ENCODE measurements at regions not wholly inside any gene's neighbourhood (a gene's known extent, or its start where the extent isn't known, plus 50 kb on each side); places are given as distances from the start of the nearest gene placed in this dataset.
"Not testable (repeated sequence)": the region's sequence is repeated elsewhere in the genome, so short reads cannot be mapped to it uniquely, and the experiment has no call there.

DNA sequence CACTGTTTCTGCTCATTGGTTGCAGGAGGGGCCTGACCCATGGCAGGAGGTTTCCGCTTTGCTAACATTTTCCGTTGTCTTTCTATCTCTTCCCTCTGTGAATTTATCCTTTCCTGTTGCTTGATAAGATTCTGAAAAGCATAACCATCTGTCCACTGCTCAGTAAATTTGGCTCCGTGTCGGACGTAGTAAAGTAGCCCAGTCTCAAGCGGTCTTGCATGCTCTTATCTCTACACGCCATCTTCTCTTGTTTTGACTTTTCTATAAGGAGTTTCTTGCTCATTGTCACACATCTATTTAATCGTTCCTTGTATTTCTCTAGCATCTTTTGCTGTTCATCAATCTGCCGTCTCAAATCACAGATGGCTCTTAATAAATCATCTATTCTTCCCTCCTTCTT, 216.3 kb upstream of the CCL2 start:
- not testable (repeated sequence) for H3K36me3 ChIP-seq, ATAC-seq, H3K9me3 ChIP-seq, H3K27ac ChIP-seq, H3K4me3 ChIP-seq, H3K4me1 ChIP-seq
- H3K27me3 ChIP-seq = peaks cover 27% of the 10 kb centered on the region
- 61 to 66% methylated on average over 8 to 9 of the region's 9 CpGs for WGBS, 2 donors (ENCODE audit: low coverage in 1 of 2)

DNA sequence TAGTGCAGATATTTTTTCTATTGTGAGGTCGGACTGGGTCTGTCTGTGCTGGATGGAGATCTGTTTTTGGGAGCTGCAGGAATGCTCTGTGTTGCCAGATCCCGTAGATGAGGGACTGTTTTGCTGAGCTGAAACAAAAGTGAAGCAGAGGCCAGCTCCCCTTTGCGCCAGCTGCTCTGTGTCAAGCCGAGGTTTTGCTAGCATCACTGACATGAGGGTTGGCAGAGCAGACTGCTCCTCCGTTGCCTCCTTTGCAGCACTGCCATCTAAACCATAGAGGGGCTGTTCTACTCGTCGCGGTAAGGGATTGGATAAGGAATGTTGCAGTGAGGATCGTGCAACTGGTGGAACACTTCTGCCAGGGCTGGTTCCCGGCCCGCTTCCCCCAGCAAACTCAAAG, 215.9 kb upstream of the CCL2 start:
- ATAC-seq, H3K27ac ChIP-seq, H3K4me1 ChIP-seq, H3K36me3 ChIP-seq, H3K4me3 ChIP-seq, H3K9me3 ChIP-seq: not testable (repeated sequence)
- peaks cover 27% of the 10 kb centered on the region for H3K27me3 ChIP-seq
- WGBS, 2 donors (ENCODE audit: low coverage in 1 of 2) = 20 to 72% methylated on average over 1 to 6 of the region's 11 CpGs

DNA sequence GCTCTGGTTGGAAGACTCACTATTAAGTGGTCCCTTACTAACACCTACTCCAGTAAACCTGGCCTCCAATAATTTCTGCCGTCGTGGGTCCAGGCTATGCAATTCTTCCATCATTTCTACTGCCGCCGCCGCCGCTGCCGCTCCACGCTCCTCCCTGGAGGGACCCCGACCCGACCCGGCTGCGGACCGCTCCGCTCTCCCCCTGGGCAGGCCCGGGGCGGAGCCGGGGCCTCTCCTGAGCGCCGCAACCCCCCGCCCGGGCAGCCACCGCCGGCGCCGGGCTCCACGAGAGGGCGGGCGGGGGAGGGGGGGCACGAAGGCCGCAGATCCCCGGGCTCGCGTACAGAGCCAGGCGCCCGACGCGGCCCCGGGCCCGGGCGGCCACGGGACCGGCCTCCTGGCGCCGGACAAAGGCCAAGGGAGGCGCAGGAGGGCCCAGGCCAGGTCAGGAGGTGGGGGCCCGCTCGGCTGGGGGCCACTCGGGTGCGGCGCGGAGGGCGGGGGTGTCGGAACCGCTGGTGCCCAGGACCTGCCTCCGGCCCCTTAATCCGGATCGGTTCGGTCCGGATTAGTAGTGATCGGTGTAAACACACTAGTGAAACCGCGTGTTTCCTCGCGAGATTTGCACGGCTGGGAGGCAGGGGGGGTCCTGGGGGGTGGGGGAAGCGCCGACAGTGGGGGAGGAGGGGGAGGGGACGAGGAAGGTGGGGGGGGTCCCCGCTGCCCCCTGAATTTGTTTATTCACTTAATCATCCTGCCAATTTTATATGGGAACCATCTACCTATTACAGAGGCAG, 215.1 kb upstream of the CCL2 start:
- not testable (repeated sequence) for H3K4me1 ChIP-seq, ATAC-seq, H3K9me3 ChIP-seq, H3K36me3 ChIP-seq, H3K27ac ChIP-seq
- H3K27me3 ChIP-seq = peaks cover 27% of the 10 kb centered on the region
- WGBS, 2 donors (ENCODE audit: low coverage in 1 of 2) = 28 to 90% methylated on average over 2 of the region's 69 CpGs
- H3K4me3 ChIP-seq = peak overlapping the region in 1 of 2 donors; percentile 12

DNA sequence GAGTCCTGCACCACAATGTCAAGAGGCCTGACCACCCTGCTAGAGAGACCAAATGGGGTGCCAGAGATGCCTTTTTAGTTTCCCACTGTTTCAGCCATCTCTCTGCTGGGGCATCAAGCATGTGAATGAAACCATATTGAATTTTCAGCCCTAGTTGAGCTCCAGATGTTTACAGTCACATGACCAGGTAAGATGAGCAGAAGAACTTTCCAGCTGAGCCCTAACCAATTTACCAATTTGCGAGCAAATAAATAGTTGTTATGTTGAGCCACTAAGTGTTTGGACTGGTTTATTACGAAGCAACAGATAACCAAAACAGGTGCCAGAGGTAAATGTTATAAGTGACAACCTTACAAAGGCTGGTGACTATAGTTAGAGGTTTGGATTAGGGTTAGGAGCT, 209.1 kb upstream of the CCL2 start:
- H3K27me3 ChIP-seq = peaks cover 17% of the 10 kb centered on the region
- H3K27ac ChIP-seq = no peak overlapping the region
- no peaks in the 10 kb centered on the region for H3K36me3 ChIP-seq
- H3K4me1 ChIP-seq = no peaks in the 10 kb centered on the region
- ATAC-seq = no peak
- no peak overlapping the region for H3K4me3 ChIP-seq
- H3K9me3 ChIP-seq = peaks cover 0 to 14% (median 0%) of the 10 kb centered on the region in 3 donors
- 65 to 79% methylated on average over 2 of the region's 2 CpGs for WGBS, 2 donors (ENCODE audit: low coverage in 1 of 2)
- no peak for TF ChIP-seq EP300 (IDR thresholded peaks at IDR 0.05)
- TF ChIP-seq, protein P1, sequence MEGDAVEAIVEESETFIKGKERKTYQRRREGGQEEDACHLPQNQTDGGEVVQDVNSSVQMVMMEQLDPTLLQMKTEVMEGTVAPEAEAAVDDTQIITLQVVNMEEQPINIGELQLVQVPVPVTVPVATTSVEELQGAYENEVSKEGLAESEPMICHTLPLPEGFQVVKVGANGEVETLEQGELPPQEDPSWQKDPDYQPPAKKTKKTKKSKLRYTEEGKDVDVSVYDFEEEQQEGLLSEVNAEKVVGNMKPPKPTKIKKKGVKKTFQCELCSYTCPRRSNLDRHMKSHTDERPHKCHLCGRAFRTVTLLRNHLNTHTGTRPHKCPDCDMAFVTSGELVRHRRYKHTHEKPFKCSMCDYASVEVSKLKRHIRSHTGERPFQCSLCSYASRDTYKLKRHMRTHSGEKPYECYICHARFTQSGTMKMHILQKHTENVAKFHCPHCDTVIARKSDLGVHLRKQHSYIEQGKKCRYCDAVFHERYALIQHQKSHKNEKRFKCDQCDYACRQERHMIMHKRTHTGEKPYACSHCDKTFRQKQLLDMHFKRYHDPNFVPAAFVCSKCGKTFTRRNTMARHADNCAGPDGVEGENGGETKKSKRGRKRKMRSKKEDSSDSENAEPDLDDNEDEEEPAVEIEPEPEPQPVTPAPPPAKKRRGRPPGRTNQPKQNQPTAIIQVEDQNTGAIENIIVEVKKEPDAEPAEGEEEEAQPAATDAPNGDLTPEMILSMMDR (IDR thresholded peaks at IDR 0.05) = no peak
- TF ChIP-seq POLR2AphosphoS5 (IDR thresholded peaks at IDR 0.05) = no peak
- TF ChIP-seq POLR2A (IDR thresholded peaks at IDR 0.05) = no peak

DNA sequence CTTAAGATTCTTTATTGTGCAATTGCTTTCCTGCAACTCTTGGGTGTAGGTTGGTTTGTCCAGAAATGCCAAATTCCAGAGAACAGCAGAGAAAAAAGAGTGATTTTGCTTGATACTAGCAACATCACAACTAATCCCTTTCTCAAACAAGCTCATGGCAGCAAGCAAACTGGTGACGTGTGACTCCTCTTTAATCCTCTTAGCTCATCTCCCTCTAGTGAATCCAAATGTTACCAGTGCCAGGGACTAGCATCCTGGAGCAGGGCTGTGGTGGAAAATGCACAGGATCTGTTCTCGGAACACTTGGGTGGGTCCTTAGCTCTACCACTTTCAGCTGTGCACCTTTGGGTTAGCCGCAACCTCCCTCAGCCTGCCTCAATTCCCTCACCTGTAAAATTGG, 204.0 kb upstream of the CCL2 start:
- Histone ChIP-seq H3K27ac (no peak overlapping the region), H3K27me3 (peaks cover 28% of the 10 kb centered on the region), H3K9me3 (peaks cover 0 to 7% (median 0%) of the 10 kb centered on the region in 3 donors), H3K4me1 (no peaks in the 10 kb centered on the region), H3K4me3 (no peak overlapping the region), H3K36me3 (no peaks in the 10 kb centered on the region)
- WGBS, 2 donors (ENCODE audit: low coverage in 1 of 2) = 61 to 78% methylated on average over 3 of the region's 3 CpGs
- ATAC-seq = no peak
- TF ChIP-seq POLR2AphosphoS5 (IDR thresholded peaks at IDR 0.05) = no peak
- no peak for TF ChIP-seq POLR2A (IDR thresholded peaks at IDR 0.05)
- TF ChIP-seq, protein P1 (IDR thresholded peaks at IDR 0.05) = no peak
- no peak for TF ChIP-seq EP300 (IDR thresholded peaks at IDR 0.05)

DNA sequence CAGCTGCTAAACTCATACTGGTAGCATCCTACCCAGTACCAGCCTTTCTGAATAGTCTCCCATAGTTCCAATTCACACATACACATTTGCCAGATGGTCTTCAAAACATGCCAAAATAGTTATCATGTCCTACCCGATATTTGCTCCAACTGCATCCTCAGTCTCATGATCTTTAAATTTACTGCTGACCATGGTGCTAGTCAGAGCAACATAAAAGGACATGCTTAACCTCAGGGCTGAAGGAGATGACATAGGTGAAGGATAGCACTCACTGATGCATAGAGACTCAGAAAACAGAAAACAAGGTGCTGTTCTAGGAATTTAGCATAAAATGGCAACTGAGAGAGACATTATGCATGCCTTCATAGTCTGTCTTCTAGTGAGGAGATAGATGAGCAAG, 200.6 kb upstream of the CCL2 start:
- no peaks in the 10 kb centered on the region for H3K9me3 ChIP-seq
- H3K27ac ChIP-seq = no peak overlapping the region
- no peak for ATAC-seq
- H3K36me3 ChIP-seq = no peaks in the 10 kb centered on the region
- H3K4me1 ChIP-seq = no peaks in the 10 kb centered on the region
- 64 to 78% methylated on average over 1 of the region's 1 CpG for WGBS, 2 donors (ENCODE audit: low coverage in 1 of 2)
- peaks cover 28% of the 10 kb centered on the region for H3K27me3 ChIP-seq
- no peak for TF ChIP-seq POLR2A (IDR thresholded peaks at IDR 0.05)
- TF ChIP-seq POLR2AphosphoS5 (IDR thresholded peaks at IDR 0.05) = no peak
- no peak for TF ChIP-seq EP300 (IDR thresholded peaks at IDR 0.05)
- TF ChIP-seq, protein P1 (IDR thresholded peaks at IDR 0.05) = no peak
- no peak overlapping the region for H3K4me3 ChIP-seq

All from gastroesophageal sphincter (tissue), 4 donors.